ENCODE measurements at regions not wholly inside any gene's neighbourhood (a gene's known extent, or its start where the extent isn't known, plus 50 kb on each side); places are given as distances from the start of the nearest gene placed in this dataset.

DNA sequence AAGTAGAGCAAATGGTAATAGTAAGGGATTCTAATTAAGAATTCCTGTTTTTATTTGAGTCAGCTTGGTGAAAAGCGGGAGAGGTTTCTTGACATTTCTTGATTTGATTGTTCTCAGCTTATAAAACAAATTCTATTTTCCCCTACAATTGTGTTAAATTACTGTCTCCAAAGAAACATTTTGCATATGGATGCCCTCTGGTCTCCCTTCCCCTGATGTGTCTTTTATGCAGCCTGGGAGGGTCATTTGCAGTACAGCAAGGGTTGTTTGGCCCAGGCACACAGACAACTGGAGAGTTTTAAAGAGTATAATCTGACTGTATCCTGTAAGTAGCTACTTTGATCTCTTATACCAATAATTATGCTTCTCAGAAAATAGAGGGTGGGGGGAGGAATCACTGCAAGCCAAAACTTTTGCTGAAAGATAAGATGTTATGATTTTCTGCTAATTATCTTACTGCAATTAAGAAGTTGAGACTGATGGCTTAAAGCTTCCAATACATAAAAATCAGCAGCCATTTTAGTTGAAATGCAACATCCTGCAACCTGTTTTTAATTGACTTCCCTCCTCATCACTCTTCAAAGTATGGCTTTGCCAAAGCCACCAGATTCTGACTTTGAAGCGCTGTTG lies 204.1 kb upstream of the SEMA6A start:
- Mint-ChIP-seq H3K27me3 (ENCODE audit: low read depth) (peaks cover 5% of the 10 kb centered on the region), H3K4me1 (ENCODE audit: low read depth) (peaks cover 11% of the 10 kb centered on the region), H3K9me3 (ENCODE audit: low read depth) (no peaks in the 10 kb centered on the region), H3K36me3 (ENCODE audit: low read depth) (no peaks in the 10 kb centered on the region), H3K4me3 (ENCODE audit: unreplicated experiment) (no peak overlapping the region), H3K27ac (ENCODE audit: unreplicated experiment) (no peak overlapping the region)
- TF ChIP-seq, protein P1, sequence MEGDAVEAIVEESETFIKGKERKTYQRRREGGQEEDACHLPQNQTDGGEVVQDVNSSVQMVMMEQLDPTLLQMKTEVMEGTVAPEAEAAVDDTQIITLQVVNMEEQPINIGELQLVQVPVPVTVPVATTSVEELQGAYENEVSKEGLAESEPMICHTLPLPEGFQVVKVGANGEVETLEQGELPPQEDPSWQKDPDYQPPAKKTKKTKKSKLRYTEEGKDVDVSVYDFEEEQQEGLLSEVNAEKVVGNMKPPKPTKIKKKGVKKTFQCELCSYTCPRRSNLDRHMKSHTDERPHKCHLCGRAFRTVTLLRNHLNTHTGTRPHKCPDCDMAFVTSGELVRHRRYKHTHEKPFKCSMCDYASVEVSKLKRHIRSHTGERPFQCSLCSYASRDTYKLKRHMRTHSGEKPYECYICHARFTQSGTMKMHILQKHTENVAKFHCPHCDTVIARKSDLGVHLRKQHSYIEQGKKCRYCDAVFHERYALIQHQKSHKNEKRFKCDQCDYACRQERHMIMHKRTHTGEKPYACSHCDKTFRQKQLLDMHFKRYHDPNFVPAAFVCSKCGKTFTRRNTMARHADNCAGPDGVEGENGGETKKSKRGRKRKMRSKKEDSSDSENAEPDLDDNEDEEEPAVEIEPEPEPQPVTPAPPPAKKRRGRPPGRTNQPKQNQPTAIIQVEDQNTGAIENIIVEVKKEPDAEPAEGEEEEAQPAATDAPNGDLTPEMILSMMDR (IDR thresholded peaks at IDR 0.05), result no peak
- no peak for DNase-seq (ENCODE audit: low spot score)

DNA sequence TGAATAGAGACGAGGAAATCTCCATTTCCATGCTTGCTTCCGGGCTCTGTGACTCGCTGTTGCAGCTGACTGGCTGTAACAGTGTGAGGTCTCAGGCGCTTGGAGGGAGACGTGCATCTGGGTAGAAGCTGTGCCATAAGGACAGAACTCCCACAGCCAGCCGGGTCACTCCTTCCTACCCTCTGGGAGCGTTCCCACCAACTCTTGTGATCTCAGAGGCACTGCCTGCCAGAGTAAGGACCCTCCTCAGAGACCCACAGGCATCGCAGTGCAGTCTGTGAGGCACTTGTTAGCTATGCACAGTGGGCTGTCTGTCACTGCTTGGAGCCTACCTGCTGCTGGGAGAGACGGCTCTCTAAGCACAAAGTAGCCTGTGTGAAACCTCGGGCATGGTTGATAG lies 203.4 kb upstream of the SEMA6A start:
- no peaks in the 10 kb centered on the region for H3K36me3 Mint-ChIP-seq (ENCODE audit: low read depth)
- DNase-seq (ENCODE audit: low spot score), result no peak
- H3K27ac Mint-ChIP-seq (ENCODE audit: unreplicated experiment), result no peak overlapping the region
- no peaks in the 10 kb centered on the region for H3K9me3 Mint-ChIP-seq (ENCODE audit: low read depth)
- peaks cover 5% of the 10 kb centered on the region for H3K27me3 Mint-ChIP-seq (ENCODE audit: low read depth)
- peak overlapping the region; percentile 21 for H3K4me3 Mint-ChIP-seq (ENCODE audit: unreplicated experiment)
- TF ChIP-seq, protein P1 (IDR thresholded peaks at IDR 0.05), result no peak
- peaks cover 11% of the 10 kb centered on the region for H3K4me1 Mint-ChIP-seq (ENCODE audit: low read depth)

DNA sequence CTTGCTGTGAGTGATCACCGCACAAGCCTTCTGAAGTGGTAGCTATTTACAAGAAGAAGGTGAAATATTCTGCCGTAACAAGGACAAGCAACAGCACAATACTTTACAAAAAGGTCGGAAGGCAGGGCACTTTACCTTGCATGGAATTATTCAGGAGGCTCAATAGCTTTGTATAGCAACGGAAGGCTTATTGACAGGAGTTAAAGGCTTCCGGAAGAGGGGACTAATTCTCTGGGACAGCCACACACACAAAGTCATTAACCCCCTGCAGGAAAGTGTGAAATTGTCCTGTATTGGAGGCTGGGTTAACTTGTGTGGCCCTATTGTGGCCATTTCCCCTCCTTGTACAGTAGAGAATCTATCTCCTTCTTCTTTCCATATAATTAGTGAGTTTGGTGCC lies 199.3 kb upstream of the SEMA6A start:
- H3K27me3 Mint-ChIP-seq (ENCODE audit: low read depth), result peaks cover 5% of the 10 kb centered on the region
- no peaks in the 10 kb centered on the region for H3K36me3 Mint-ChIP-seq (ENCODE audit: low read depth)

DNA sequence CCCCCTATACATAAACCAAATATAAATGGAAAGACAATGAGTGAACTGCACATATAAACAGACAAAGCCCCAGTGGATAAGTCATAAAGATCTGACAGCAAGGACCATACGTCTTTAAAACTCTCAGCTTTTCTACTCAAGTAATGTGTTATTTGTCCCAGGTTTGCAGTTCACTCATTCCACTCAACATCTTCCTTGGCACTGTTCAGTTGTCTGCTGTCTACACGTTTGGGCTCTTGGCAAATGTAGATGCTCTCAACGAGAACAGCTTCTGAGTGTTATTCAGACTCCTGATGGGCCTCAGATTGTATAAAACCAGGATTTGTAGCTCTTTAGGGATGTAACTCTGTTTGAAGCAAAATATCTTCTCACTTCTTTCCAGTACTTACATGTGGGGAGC lies 198.2 kb upstream of the SEMA6A start:
- peaks cover 24% of the 10 kb centered on the region for H3K4me1 Mint-ChIP-seq (ENCODE audit: low read depth)

More for the DNA sequence above, 199.3 kb upstream of the SEMA6A start:
- no peak overlapping the region for H3K4me3 Mint-ChIP-seq (ENCODE audit: unreplicated experiment)
- TF ChIP-seq, protein P1 (IDR thresholded peaks at IDR 0.05), result no peak
- peaks cover 32% of the 10 kb centered on the region for H3K4me1 Mint-ChIP-seq (ENCODE audit: low read depth)
- no peak for DNase-seq (ENCODE audit: low spot score)
- H3K9me3 Mint-ChIP-seq (ENCODE audit: low read depth), result no peaks in the 10 kb centered on the region
- H3K27ac Mint-ChIP-seq (ENCODE audit: unreplicated experiment), result no peak overlapping the region

DNA sequence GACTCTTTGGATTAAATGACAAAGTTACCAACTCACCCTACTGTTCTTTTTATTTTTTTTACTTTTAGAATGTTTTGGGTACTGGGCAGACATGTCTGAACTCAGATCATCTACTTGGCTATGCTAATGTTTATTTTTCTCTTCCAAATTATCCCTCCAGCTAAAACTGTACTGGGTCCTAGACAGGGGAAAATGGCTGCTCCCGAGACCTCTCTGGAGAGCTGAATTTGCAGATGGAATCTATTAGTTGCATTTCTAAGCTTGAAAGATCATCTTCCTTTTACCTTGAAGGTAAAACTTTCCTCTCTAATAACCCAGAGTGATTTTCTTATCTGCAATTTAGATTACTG lies 197.5 kb upstream of the SEMA6A start:
- TF ChIP-seq, protein P1 (IDR thresholded peaks at IDR 0.05), result no peak
- H3K27me3 Mint-ChIP-seq (ENCODE audit: low read depth), result peaks cover 5% of the 10 kb centered on the region
- no peak overlapping the region for H3K27ac Mint-ChIP-seq (ENCODE audit: unreplicated experiment)
- H3K4me3 Mint-ChIP-seq (ENCODE audit: unreplicated experiment), result no peak overlapping the region
- H3K9me3 Mint-ChIP-seq (ENCODE audit: low read depth), result no peaks in the 10 kb centered on the region
- peaks cover 22% of the 10 kb centered on the region for H3K4me1 Mint-ChIP-seq (ENCODE audit: low read depth)
- no peaks in the 10 kb centered on the region for H3K36me3 Mint-ChIP-seq (ENCODE audit: low read depth)
- no peak for DNase-seq (ENCODE audit: low spot score)

More for the DNA sequence above, 198.2 kb upstream of the SEMA6A start:
- no peak for DNase-seq (ENCODE audit: low spot score)
- TF ChIP-seq, protein P1 (IDR thresholded peaks at IDR 0.05), result no peak
- Mint-ChIP-seq H3K27ac (ENCODE audit: unreplicated experiment) (no peak overlapping the region), H3K4me3 (ENCODE audit: unreplicated experiment) (no peak overlapping the region), H3K9me3 (ENCODE audit: low read depth) (no peaks in the 10 kb centered on the region), H3K36me3 (ENCODE audit: low read depth) (no peaks in the 10 kb centered on the region), H3K27me3 (ENCODE audit: low read depth) (peaks cover 5% of the 10 kb centered on the region)
